WERI-Rb-1 (cell line): ENCODE measurements at regions not wholly inside any gene's neighbourhood (a gene's known extent, or its start where the extent isn't known, plus 50 kb on each side); places are given as distances from the start of the nearest gene placed in this dataset.

Experiments
- DNase-seq: peaks from one replicate; pipeline ENCODE4 v3.0.0-alpha.2; 2020
- H3K27ac ChIP-seq: fragments of 250-450 bp; sonication (Bioruptor Pico); 2 replicates; pipeline ENCODE4 v1.5.1; 2020; ENCODE audit warnings: mild to moderate bottlenecking, moderate library complexity
- H3K27me3 ChIP-seq: fragments of 250-450 bp; sonication (Bioruptor Pico); 2 replicates; pipeline ENCODE4 v1.5.1; 2021; ENCODE audit warnings: mild to moderate bottlenecking, low read depth, moderate library complexity; ENCODE audit not compliant: insufficient read depth, severe bottlenecking
- H3K36me3 ChIP-seq: fragments of 250-450 bp; sonication (Bioruptor Pico); 2 replicates; pipeline ENCODE4 v1.5.1; 2020; ENCODE audit warnings: mild to moderate bottlenecking, moderate library complexity
- H3K4me3 ChIP-seq: 2 replicates; pipeline ENCODE4 v1.5.1; 2011; ENCODE audit warnings: low read depth, mild to moderate bottlenecking, control low read depth, low read length
- H3K9me3 ChIP-seq: fragments of 250-450 bp; sonication (Bioruptor Pico); 2 replicates; pipeline ENCODE4 v1.5.1; 2021; ENCODE audit warnings: mild to moderate bottlenecking, moderate library complexity; ENCODE audit not compliant: severe bottlenecking
- CTCF ChIP-seq: IDR thresholded peaks from 2 replicates; pipeline ENCODE4 v1.5.1; 2011; ENCODE audit warnings: low read depth, mild to moderate bottlenecking, control low read depth, inconsistent platforms, low read length

GRCh38 chr2:118241128-118241527 lies 152.9 kb downstream of the INSIG2 start:
- no peak for DNase-seq
- Histone ChIP-seq H3K27me3 (peaks cover 91% of the 10 kb centered on the region), H3K4me3 (no peak overlapping the region), H3K27ac (no peak overlapping the region), H3K9me3 (peaks cover 2% of the 10 kb centered on the region), H3K36me3 (no peaks in the 10 kb centered on the region)
- no peak for TF ChIP-seq CTCF

- no peak overlapping the region for H3K4me3 ChIP-seq
- peaks cover 2% of the 10 kb centered on the region for H3K9me3 ChIP-seq
- peaks cover 89% of the 10 kb centered on the region for H3K27me3 ChIP-seq
- no peak overlapping the region for H3K27ac ChIP-seq
- DNase-seq = no peak
- no peaks in the 10 kb centered on the region for H3K36me3 ChIP-seq
- TF ChIP-seq CTCF = no peak
Measured at GRCh38 chr2:118240276-118240675, 152.0 kb downstream of the INSIG2 start.

GRCh38 chr2:118239284-118239683 lies 151.0 kb downstream of the INSIG2 start:
- Histone ChIP-seq H3K27me3 (peaks cover 82% of the 10 kb centered on the region), H3K9me3 (peaks cover 2% of the 10 kb centered on the region), H3K27ac (no peak overlapping the region), H3K36me3 (no peaks in the 10 kb centered on the region), H3K4me3 (no peak overlapping the region)
- DNase-seq = no peak
- TF ChIP-seq CTCF = no peak

GRCh38 chr2:118237451-118237850 lies 149.2 kb downstream of the INSIG2 start:
- Histone ChIP-seq H3K27me3 (peaks cover 83% of the 10 kb centered on the region), H3K27ac (no peak overlapping the region), H3K36me3 (no peaks in the 10 kb centered on the region), H3K9me3 (peaks cover 2% of the 10 kb centered on the region), H3K4me3 (no peak overlapping the region)
- no peak for DNase-seq
- no peak for TF ChIP-seq CTCF

- Histone ChIP-seq H3K9me3 (no peaks in the 10 kb centered on the region), H3K36me3 (no peaks in the 10 kb centered on the region), H3K4me3 (no peak overlapping the region), H3K27ac (no peak overlapping the region), H3K27me3 (peaks cover 81% of the 10 kb centered on the region)
- no peak for TF ChIP-seq CTCF
- no peak for DNase-seq
Measured at GRCh38 chr2:118232796-118233195, 144.5 kb downstream of the INSIG2 start.

GRCh38 chr2:118232391-118232790 lies 144.1 kb downstream of the INSIG2 start:
- DNase-seq = no peak
- Histone ChIP-seq H3K4me3 (no peak overlapping the region), H3K36me3 (no peaks in the 10 kb centered on the region), H3K9me3 (no peaks in the 10 kb centered on the region), H3K27me3 (peaks cover 81% of the 10 kb centered on the region), H3K27ac (no peak overlapping the region)
- no peak for TF ChIP-seq CTCF
